SK-N-SH treated with all-trans-retinoic acid at 6 μM for 48 hours (cell line): ENCODE measurements at regions not wholly inside any gene's neighbourhood (a gene's known extent, or its start where the extent isn't known, plus 50 kb on each side); places are given as distances from the start of the nearest gene placed in this dataset.
"Not testable (repeated sequence)": the region's sequence is repeated elsewhere in the genome, so short reads cannot be mapped to it uniquely, and the experiment has no call there.

Experiments used
- ATAC-seq: fragments of 200-7000 bp; cut with Tn5 transposase; 3 replicates; pipeline ENCODE4 v1.9.1; 2020; ENCODE audit warnings: mild to moderate bottlenecking, moderate library complexity
- ARNTL ChIP-seq: fragments of 450-650 bp; formaldehyde crosslinking; IDR thresholded peaks from 2 replicates; pipeline ENCODE4 v1.5.0; 2020; ENCODE audit warnings: low read depth, mild to moderate bottlenecking, moderate library complexity, borderline replicate concordance
- CSDC2 ChIP-seq: fragments of 250-450 bp; sonication (Bioruptor Pico); IDR thresholded peaks from 2 replicates; pipeline ENCODE4 v1.5.0; 2020; ENCODE audit warnings: mild to moderate bottlenecking, moderate library complexity
- GLIS3 ChIP-seq: fragments of 250-450 bp; sonication (Bioruptor Pico); IDR thresholded peaks from 2 replicates; pipeline ENCODE4 v1.5.0; 2020; ENCODE audit warnings: mild to moderate bottlenecking, moderate library complexity
- OSR1 ChIP-seq: fragments of 250-450 bp; sonication (Bioruptor Pico); IDR thresholded peaks from 2 replicates; pipeline ENCODE4 v1.8.0; 2022; ENCODE audit warnings: moderate library complexity, mild to moderate bottlenecking, inconsistent platforms
- PPARA ChIP-seq: fragments of 250-450 bp; sonication (Bioruptor Pico); IDR thresholded peaks from 2 replicates; pipeline ENCODE4 v1.5.0; 2020; ENCODE audit warnings: mild to moderate bottlenecking, borderline replicate concordance
- RARB ChIP-seq: fragments of 250-450 bp; sonication (Bioruptor Pico); IDR thresholded peaks from 2 replicates; pipeline ENCODE4 v1.8.0; 2021; ENCODE audit warnings: mild to moderate bottlenecking, moderate library complexity
- TCF4 ChIP-seq: fragments of 250-450 bp; sonication (Bioruptor Pico); IDR thresholded peaks from 2 replicates; pipeline ENCODE4 v1.8.0; 2021; ENCODE audit warnings: mild to moderate bottlenecking, moderate library complexity, borderline replicate concordance
- TOX ChIP-seq: fragments of 250-450 bp; sonication (Bioruptor Pico); IDR thresholded peaks from 2 replicates; pipeline ENCODE4 v1.8.0; 2021; ENCODE audit warnings: mild to moderate bottlenecking, moderate library complexity, borderline replicate concordance
- ZC3H10 ChIP-seq: fragments of 250-450 bp; sonication (Bioruptor Pico); IDR thresholded peaks from 2 replicates; pipeline ENCODE4 v1.5.1; 2021; ENCODE audit warnings: mild to moderate bottlenecking, moderate library complexity
- ZFP30 ChIP-seq: fragments of 450-650 bp; formaldehyde crosslinking; IDR thresholded peaks from 2 replicates; pipeline ENCODE4 v1.5.0; 2022; ENCODE audit warnings: mild to moderate bottlenecking, moderate library complexity
- ZNF565 ChIP-seq: fragments of 450-650 bp; formaldehyde crosslinking; conservative IDR thresholded peaks from 2 replicates; pipeline ENCODE4 v1.5.0; 2020; ENCODE audit warnings: low read depth, mild to moderate bottlenecking, moderate library complexity
- ZNF70 ChIP-seq: fragments of 450-650 bp; formaldehyde crosslinking; IDR thresholded peaks from 2 replicates; pipeline ENCODE4 v1.5.0; 2020; ENCODE audit warnings: mild to moderate bottlenecking, moderate library complexity
- ZNF8 ChIP-seq: fragments of 450-650 bp; formaldehyde crosslinking; IDR thresholded peaks from 2 replicates; pipeline ENCODE4 v1.5.0; 2020; ENCODE audit warnings: mild to moderate bottlenecking, moderate library complexity
- TF ChIP-seq, protein P1 (sequence below): fragments of 250-450 bp; sonication (Bioruptor Pico); IDR thresholded peaks from 2 replicates; pipeline ENCODE4 v1.8.0; 2020; ENCODE audit warnings: mild to moderate bottlenecking, moderate library complexity, borderline replicate concordance
- TF ChIP-seq, protein P2 (sequence below): fragments of 250-450 bp; sonication (Bioruptor Pico); IDR thresholded peaks from 2 replicates; pipeline ENCODE4 v1.5.1; 2020; ENCODE audit warnings: low read depth, mild to moderate bottlenecking, moderate library complexity
- TF ChIP-seq, protein P3 (sequence below): fragments of 250-450 bp; sonication (Bioruptor Pico); IDR thresholded peaks from 2 replicates; pipeline ENCODE4 v1.8.0; 2021; ENCODE audit warnings: low read depth, mild to moderate bottlenecking, moderate library complexity, borderline replicate concordance
- TF ChIP-seq, protein P4 (sequence below): fragments of 250-450 bp; sonication (Bioruptor Pico); IDR thresholded peaks from 2 replicates; pipeline ENCODE4 v1.5.0; 2020; ENCODE audit warnings: mild to moderate bottlenecking, moderate library complexity

DNA sequence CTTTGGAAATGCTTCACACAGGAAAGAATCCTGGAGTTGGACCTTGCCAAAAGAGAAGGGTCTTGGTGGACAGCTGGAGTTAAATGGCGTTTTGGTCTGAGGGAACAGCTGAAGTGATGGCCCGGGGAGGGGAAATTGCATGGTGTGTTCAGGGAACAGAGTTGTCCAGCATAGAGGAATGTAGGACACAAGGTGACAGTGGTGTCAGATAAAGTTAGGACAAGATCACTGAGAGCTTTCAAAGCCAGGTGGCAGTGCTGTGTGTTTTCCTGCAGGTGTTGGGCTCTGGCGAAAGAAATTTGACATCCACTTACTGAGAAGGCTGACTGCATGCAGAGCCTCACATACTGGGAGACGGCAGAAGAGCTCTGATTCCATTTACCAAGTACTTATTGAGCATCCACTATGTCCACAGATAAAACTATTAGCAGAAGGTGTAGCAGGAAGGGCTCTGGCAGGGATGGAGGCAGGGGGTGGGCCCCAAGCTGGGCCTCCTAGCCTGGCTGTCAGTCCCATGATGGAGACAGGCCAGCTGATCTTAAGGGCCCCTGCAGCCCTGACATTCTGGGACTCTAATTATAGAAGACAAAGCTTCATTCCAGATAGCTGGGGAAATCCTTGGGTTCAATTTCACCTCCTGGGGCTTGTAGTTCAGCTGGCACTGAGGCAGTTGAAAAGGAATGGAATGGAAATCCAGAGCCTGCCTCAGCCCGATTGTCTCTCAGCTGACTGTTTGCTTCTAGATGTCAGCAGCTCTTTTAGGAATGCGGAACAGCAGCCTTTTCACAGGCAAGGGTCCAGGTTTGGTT lies 150.2 kb upstream of the MAMLD1 start (continued):
- TF ChIP-seq OSR1 (no peak), RARB (CRISPR knock-in tag) (no peak)

DNA sequence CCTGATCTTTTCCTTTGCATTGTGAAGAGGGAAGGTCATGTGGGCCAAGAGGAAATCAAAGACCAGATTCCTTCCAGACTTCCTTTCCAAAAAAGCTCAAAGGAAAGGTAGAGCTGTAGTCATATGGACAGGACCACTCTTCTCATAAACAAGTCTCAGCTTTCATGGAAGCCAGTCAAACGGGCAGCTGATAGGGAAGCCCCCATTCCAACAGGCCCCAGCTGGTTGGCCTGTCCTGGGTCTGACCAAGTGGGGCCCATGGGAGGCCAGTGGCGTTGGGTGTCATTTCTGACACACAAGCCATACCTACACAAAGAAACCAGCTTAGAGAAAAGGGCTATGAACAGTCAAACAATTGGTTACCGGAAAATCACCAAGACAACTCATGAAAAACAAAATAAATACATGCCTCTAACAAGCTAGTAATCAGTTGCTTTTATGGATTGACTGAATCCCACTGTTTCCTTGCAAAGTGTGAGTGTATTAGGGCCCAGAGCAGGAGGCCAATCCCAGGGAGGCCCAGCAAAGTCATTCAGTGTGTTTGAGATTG lies 149.6 kb upstream of the MAMLD1 start:
- TF ChIP-seq, protein P1, sequence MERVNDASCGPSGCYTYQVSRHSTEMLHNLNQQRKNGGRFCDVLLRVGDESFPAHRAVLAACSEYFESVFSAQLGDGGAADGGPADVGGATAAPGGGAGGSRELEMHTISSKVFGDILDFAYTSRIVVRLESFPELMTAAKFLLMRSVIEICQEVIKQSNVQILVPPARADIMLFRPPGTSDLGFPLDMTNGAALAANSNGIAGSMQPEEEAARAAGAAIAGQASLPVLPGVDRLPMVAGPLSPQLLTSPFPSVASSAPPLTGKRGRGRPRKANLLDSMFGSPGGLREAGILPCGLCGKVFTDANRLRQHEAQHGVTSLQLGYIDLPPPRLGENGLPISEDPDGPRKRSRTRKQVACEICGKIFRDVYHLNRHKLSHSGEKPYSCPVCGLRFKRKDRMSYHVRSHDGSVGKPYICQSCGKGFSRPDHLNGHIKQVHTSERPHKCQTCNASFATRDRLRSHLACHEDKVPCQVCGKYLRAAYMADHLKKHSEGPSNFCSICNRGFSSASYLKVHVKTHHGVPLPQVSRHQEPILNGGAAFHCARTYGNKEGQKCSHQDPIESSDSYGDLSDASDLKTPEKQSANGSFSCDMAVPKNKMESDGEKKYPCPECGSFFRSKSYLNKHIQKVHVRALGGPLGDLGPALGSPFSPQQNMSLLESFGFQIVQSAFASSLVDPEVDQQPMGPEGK, result no peak
- TF ChIP-seq CSDC2 (CRISPR knock-in tag), result no peak

DNA sequence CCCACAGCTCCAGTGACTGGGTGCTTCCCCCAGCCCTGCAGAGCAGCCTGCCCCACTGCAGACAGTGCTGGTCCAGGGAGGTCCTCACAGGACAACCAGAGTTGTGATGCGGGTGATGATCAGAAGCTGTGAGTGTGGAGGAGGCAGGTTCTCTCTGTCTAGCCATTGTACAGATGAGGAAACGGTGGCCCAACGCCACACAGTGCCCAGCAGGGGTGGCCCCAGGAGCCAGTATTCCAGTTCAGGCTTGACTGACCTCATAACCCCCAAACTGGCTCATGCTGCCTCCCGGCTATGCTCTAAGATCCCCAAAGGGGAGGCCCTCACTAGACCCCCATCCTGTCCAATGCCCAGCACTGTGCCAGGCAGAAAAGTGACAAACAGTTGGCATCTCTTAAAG lies 147.1 kb upstream of the MAMLD1 start:
- ATAC-seq, result not testable (repeated sequence)

More for the DNA sequence above, 149.6 kb upstream of the MAMLD1 start:
- ATAC-seq, result no peak

DNA sequence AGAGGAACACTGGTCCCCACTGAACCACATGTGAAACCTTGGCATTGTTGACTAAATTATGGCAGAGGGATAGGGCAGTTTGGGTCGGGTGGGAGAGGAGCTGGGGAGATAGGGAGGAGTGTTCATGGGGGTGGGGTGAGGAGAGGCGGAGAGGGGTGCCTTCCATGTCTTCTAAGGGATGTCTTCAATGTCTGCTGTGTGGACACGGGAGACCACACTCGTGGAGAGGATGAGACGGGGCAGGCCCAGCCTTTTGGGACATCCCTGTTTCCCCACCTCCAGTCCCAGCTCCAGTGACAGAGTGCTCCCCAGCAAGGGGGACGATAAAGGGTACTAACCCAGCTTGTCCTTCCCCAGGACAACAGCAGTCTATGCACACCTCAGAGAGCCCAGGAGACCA lies 146.4 kb upstream of the MAMLD1 start:
- TF ChIP-seq, protein P2, sequence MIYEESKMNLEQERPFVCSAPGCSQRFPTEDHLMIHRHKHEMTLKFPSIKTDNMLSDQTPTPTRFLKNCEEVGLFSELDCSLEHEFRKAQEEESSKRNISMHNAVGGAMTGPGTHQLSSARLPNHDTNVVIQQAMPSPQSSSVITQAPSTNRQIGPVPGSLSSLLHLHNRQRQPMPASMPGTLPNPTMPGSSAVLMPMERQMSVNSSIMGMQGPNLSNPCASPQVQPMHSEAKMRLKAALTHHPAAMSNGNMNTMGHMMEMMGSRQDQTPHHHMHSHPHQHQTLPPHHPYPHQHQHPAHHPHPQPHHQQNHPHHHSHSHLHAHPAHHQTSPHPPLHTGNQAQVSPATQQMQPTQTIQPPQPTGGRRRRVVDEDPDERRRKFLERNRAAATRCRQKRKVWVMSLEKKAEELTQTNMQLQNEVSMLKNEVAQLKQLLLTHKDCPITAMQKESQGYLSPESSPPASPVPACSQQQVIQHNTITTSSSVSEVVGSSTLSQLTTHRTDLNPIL (CRISPR knock-in tag), result no peak
- TF ChIP-seq ZFP30 (CRISPR knock-in tag), result no peak
- TF ChIP-seq, protein P3, sequence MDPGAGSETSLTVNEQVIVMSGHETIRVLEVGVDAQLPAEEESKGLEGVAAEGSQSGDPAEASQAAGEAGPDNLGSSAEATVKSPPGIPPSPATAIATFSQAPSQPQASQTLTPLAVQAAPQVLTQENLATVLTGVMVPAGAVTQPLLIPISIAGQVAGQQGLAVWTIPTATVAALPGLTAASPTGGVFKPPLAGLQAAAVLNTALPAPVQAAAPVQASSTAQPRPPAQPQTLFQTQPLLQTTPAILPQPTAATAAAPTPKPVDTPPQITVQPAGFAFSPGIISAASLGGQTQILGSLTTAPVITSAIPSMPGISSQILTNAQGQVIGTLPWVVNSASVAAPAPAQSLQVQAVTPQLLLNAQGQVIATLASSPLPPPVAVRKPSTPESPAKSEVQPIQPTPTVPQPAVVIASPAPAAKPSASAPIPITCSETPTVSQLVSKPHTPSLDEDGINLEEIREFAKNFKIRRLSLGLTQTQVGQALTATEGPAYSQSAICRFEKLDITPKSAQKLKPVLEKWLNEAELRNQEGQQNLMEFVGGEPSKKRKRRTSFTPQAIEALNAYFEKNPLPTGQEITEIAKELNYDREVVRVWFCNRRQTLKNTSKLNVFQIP (CRISPR knock-in tag), result no peak
- TF ChIP-seq ZNF8 (CRISPR knock-in tag), result no peak
- TF ChIP-seq OSR1, result no peak
- no peak for TF ChIP-seq CSDC2 (CRISPR knock-in tag)
- TF ChIP-seq, protein P4, sequence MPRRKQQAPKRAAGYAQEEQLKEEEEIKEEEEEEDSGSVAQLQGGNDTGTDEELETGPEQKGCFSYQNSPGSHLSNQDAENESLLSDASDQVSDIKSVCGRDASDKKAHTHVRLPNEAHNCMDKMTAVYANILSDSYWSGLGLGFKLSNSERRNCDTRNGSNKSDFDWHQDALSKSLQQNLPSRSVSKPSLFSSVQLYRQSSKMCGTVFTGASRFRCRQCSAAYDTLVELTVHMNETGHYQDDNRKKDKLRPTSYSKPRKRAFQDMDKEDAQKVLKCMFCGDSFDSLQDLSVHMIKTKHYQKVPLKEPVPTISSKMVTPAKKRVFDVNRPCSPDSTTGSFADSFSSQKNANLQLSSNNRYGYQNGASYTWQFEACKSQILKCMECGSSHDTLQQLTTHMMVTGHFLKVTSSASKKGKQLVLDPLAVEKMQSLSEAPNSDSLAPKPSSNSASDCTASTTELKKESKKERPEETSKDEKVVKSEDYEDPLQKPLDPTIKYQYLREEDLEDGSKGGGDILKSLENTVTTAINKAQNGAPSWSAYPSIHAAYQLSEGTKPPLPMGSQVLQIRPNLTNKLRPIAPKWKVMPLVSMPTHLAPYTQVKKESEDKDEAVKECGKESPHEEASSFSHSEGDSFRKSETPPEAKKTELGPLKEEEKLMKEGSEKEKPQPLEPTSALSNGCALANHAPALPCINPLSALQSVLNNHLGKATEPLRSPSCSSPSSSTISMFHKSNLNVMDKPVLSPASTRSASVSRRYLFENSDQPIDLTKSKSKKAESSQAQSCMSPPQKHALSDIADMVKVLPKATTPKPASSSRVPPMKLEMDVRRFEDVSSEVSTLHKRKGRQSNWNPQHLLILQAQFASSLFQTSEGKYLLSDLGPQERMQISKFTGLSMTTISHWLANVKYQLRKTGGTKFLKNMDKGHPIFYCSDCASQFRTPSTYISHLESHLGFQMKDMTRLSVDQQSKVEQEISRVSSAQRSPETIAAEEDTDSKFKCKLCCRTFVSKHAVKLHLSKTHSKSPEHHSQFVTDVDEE (CRISPR knock-in tag), result no peak
- TF ChIP-seq ZC3H10, result no peak
- no peak for TF ChIP-seq RARB (CRISPR knock-in tag)
- TF ChIP-seq PPARA, result no peak
- TF ChIP-seq ZNF565, result no peak
- TF ChIP-seq, protein P1, result no peak
- TF ChIP-seq GLIS3 (CRISPR knock-in tag), result no peak
- no peak for ATAC-seq

DNA sequence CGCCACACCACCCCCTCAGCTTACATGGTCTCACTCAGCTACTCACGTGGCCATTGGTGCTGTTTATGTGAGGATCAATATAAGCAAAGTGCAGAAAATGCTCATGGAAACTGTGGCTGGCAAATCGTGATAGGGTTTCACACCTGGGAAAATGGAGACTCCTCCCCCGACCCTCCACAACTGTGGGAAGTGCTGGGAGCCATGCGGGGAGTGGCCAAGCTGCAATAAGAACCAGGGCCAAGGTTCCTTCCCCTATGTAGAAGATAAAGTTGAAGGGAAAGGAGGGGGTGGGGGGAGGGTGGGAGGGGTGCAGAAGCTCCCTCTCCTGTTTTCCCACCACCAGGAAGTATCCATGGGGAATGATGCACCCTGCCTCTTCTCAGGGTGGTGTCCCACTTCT lies 145.5 kb upstream of the MAMLD1 start:
- TF ChIP-seq ZNF70 (CRISPR knock-in tag) (no peak), TCF4 (CRISPR knock-in tag) (no peak), OSR1 (no peak), ARNTL (CRISPR knock-in tag) (no peak), TOX (no peak), ZFP30 (CRISPR knock-in tag) (no peak)
- TF ChIP-seq, protein P1, result no peak
- TF ChIP-seq, all 23 proteins: peak for 0
- no peak for ATAC-seq
